NCI-H526 treated with DMSO at 0.1 percent for 48 hours (cell line): ENCODE measurements at regions not wholly inside any gene's neighbourhood (a gene's known extent, or its start where the extent isn't known, plus 50 kb on each side); places are given as distances from the start of the nearest gene placed in this dataset.

Experiments
- DNase-seq: peaks from one replicate; lab custom pipeline; 2025; lab: John Stamatoyannopoulos, UW

GRCh38 chr14:104462651-104463630 lies 116.6 kb upstream of the C14orf180 start:
- peak; percentile 8 for DNase-seq

GRCh38 chr14:104464907-104465306 lies 114.7 kb upstream of the C14orf180 start:
- DNase-seq, result no peak

DNA sequence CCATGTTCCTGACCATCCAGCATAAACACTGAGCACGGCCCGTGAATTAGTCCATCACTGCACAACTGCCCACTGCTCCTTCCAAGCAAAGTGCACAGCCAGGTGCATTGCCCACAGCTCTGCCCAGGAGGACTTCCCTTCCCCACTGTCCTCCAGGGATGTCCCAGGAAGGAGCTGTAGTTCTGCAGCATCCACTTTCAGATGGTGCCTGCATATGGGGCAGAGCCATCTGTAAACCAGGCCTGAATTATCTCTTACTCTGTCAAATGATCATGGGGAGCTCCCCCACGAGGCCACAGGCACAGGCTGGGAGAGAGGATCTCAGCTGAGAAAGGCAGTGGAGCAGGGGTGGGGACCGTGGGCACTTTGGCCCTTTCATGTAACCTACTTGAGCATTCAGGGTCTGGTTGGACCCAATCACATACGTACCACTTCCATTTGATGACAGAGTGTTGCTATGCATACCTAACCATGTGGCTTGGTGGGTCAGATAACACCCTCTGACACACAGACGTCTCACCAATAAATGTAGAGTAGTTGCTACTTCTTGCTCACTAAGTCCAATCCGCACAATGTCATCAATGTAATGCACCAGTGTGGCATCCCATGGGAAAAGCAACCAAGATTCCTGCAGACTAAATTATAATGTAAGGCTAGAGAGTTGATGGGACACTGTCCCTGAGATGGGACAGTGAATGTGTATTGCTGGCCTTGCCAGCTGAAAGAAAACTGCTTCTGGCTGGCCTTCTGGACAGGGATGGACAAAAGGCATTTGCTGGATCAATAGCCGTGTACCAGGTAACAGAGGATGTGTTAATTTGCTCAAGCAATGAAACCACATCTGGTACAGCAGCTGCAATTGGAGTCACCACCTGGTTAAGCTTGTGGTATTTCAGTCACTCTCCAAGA lies 113.8 kb upstream of the C14orf180 start:
- DNase-seq, result no peak

DNA sequence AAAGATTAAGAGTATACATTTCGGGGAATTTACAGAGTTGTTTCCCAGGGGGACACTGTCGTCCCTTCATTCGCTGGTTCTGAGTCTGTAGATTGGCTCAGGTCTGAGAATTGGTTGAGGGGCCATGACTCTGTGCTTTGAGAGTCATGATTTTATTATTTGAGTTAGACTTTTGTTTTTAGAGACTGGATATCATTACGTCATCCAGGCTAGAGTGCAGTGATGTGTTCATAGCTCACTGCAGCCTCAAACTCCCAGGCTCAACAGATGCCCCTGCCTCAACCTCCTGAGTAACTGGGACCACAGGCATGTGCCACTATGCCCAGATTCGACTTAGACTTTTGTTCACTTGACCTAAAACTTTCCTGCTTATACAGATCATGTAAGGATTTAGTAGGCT lies 112.3 kb upstream of the C14orf180 start:
- no peak for DNase-seq

- DNase-seq, result no peak
Observed at GRCh38 chr14:104467641-104468040, 111.9 kb upstream of the C14orf180 start.

GRCh38 chr14:104469591-104469990 lies 110.0 kb upstream of the C14orf180 start:
- DNase-seq, result no peak

GRCh38 chr14:104470588-104470987 lies 109.0 kb upstream of the C14orf180 start:
- DNase-seq, result no peak

DNA sequence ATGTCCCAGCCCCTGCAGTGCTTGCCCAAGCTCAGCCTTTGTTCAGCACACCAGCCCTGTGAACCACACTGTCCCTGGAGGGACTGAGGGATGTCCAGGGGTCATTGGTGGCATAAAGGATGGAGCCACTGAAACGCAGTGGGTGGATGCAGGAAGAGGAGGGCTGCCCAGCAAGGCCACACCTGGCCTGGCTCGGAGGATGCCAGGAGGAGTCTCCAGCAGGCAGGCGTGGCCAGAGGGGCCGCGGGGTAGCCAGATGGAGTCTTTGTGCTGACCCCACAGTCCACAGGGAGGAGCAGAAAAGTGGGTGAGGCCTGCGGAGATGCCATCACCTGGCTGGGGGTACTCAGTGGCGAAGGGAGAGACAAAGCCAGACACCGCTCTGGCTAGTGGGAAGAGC lies 108.5 kb upstream of the C14orf180 start:
- DNase-seq, result no peak

DNA sequence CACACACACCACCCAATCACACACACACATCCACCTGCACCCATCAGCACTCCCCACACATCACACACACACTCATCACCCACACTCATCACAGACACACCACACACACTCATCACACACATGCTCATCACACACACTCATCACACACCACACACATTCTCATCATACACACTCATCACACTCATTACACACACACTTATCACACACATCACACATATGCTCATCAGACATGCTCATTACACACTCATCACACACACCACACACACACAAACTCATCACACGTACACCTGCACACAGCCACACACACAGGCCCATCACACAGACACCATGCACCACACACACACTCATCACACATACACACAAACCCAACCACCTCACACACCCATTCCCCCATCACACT lies 107.5 kb upstream of the C14orf180 start:
- no peak for DNase-seq

GRCh38 chr14:104472536-104473243 lies 106.9 kb upstream of the C14orf180 start:
- DNase-seq, result no peak

- DNase-seq, result no peak
Observed at GRCh38 chr14:104473244-104473565, 106.4 kb upstream of the C14orf180 start.

GRCh38 chr14:104473649-104474494 lies 105.7 kb upstream of the C14orf180 start:
- no peak for DNase-seq

DNA sequence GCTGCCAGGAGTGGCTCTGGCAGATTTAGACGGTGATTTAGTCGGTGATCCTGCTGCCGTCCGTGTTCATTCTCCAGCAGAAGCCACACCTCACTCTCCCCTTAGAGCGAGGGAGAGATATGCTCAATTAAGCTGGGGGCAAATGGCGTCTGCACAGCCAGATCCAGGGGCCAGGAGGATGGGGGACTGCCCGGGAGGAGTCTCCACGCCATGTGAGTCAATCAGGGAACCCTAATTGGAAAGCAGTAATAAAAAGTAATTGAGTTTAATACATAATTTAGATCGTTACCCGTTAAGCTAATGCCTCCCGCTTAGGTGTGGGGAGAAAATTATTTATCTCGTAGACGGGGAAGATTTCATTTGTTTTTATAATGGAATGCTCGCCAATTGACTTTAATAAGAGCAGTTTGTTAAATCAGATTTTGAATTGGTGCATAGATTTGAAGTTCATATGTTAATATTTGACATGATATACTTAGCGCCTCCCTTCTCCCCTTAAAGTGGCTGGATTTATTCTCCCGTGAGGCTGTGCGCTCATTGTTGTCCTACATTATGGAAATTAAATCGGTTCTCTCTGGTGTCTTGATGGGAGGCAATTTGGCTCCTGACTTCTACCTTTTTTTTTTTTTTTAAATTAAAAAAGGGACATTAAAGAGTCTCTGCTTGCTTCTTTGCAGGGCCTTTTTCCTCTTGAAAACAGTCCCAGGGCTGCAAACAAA lies 104.9 kb upstream of the C14orf180 start:
- DNase-seq, result no peak

DNA sequence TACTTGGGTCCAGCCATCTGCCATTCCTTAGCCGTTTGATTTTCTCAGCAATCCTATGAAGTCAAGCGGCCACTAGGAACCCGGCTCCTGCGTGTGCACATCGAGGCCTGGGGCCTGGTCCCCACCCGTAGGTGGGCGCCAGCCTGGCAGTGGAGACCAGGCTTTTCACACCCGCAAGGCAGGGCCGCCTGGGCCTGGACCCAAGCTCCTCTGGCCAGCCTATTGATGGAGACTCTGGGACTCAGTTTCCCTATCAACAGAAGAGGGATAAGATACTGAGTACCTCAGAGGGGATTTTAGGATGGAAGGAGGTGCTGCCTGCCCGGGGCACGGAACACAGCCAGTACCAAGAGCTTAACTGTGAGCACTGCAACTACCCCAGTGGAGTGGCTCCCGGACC lies 104.3 kb upstream of the C14orf180 start:
- no peak for DNase-seq

DNA sequence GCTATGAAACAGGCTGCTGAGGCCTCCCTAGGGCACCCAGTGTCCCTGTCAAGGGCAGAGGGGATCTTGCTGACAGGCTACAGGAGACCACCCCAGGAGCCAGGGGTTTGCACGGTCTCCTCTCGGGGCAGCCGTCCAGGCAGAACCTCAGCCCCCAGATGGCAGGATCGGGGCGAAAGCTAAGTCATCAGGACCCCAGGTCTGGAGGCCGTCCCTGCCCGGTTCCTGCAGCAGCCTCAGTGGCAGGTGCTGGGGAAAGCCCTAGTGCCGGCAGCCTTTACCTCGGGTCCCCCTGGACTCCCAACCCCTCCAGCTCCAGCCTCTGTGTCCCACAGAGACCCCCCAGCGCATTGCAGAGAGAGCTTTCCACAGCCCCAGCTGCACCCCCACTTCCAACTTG lies 103.8 kb upstream of the C14orf180 start:
- DNase-seq, result no peak

DNA sequence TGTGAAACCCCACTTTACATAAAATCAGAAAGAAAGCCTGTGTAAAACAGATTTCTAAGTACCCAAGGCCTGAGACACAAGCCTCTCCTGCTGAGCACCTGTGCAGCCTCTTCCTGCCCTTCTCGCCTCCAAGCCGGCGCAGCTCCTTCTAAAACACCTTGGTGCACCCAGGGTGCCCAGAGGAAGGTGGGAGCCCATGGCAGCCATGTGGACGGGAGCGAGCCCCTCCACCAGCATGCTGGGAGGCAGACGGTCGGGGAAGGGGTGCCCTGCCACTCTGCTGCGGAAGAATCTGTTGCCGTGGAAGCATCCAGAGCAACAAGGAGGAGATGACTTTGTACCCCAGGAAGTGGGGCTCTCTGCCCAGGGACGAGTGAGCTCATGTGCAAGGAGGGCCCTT lies 103.1 kb upstream of the C14orf180 start:
- DNase-seq, result no peak

GRCh38 chr14:104477117-104477623 lies 102.4 kb upstream of the C14orf180 start:
- DNase-seq, result no peak

DNA sequence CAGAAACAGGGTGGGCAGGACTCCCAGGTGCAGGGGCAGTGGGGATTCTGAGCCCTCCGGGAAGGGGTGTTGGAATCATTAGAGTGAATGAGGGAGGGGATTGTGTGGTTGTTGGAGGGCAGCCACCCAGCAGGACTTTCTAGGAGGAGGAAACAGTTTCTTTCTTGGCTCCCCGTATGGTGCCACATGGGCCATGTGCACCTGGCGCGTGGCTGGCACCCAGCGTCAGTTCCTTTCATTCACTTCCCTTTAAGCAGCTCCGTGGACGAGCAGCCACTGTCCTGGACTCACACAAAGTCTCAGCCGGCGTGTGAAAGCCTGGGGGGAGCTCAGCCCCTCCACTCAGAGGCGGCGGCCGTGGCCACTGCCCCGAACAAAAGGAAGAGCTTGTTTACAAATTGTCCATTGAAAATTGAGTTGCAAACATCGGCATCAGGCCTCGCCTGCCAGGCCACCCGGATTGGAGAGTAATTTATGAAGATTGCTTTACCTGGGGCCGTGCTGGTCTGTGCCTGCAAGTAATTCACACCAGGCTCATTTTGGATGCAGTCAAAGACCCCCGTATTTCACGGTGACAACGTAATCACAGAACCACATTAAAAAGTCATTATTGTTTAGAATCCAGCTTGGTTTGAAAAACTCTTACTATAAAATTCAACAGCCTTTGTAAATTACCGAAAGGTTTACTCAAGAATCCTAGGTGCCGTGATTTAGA lies 101.7 kb upstream of the C14orf180 start:
- DNase-seq, result no peak

DNA sequence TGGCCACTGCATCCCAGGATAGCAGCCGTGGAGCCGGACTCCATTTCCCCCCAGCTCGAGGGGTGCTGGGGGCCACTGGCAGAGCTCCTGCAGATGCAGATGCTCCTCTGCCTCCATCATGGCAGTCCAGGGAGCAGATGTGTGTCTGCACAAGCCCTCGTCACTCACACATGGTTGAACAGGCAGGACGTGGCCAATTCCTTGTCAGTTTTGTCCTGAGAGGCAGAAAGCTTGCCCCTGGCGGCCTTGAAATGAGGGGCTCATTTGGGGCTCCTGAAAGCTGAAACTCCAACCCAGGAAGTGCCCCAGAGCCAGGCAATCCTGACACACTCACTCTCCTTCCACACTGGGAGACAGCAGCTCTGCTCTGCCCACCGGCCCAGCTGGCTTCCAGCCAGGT lies 100.9 kb upstream of the C14orf180 start:
- DNase-seq, result no peak

GRCh38 chr14:104479901-104480300 lies 99.7 kb upstream of the C14orf180 start:
- no peak for DNase-seq
